Loucy (cell line): ENCODE measurements at regions not wholly inside any gene's neighbourhood (a gene's known extent, or its start where the extent isn't known, plus 50 kb on each side); places are given as distances from the start of the nearest gene placed in this dataset.

Experiments
- EZH2phosphoT487 ChIP-seq: fragments of 200-600 bp; IDR thresholded peaks from 2 replicates; pipeline ENCODE4 v1.6.1; 2018; ENCODE audit warnings: antibody characterized with exemption, mild to moderate bottlenecking, moderate library complexity, borderline replicate concordance
- TF ChIP-seq, protein P1 (sequence below): fragments of 200-600 bp; sonication (generic); conservative IDR thresholded peaks from 2 replicates; pipeline ENCODE4 v1.5.1; 2014; ENCODE audit warnings: mild to moderate bottlenecking, antibody characterized with exemption, low read length

GRCh38 chr14:104393199-104393897 is 186.2 kb upstream of the C14orf180 start:
- TF ChIP-seq, protein P1, sequence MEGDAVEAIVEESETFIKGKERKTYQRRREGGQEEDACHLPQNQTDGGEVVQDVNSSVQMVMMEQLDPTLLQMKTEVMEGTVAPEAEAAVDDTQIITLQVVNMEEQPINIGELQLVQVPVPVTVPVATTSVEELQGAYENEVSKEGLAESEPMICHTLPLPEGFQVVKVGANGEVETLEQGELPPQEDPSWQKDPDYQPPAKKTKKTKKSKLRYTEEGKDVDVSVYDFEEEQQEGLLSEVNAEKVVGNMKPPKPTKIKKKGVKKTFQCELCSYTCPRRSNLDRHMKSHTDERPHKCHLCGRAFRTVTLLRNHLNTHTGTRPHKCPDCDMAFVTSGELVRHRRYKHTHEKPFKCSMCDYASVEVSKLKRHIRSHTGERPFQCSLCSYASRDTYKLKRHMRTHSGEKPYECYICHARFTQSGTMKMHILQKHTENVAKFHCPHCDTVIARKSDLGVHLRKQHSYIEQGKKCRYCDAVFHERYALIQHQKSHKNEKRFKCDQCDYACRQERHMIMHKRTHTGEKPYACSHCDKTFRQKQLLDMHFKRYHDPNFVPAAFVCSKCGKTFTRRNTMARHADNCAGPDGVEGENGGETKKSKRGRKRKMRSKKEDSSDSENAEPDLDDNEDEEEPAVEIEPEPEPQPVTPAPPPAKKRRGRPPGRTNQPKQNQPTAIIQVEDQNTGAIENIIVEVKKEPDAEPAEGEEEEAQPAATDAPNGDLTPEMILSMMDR, result no peak
- TF ChIP-seq EZH2phosphoT487, result no peak
